K562 (cell line): ENCODE measurements at regions not wholly inside any gene's neighbourhood (a gene's known extent, or its start where the extent isn't known, plus 50 kb on each side); places are given as distances from the start of the nearest gene placed in this dataset.

ENCODE experiments used
- ATAC-seq: fragments of 200-7000 bp; cut with Tn5 transposase; 3 replicates; pipeline ENCODE4 v1.9.1; 2020; ENCODE audit warnings: moderate library complexity
- BruUV-seq: library from RNA; stranded (reverse); fragments of 400-500 nt; replicated peaks from 2 replicates; lab custom pipeline; 2021; lab: Mats Ljungman, UMichigan
- CTCF ChIA-PET: fragments of 300-600 bp; formaldehyde crosslinking; extraction: SDS; loops from one replicate; lab custom pipeline; 2021; ENCODE audit warnings: low intra/inter-chr PET ratio; lab: Yijun Ruan, JAX
- POLR2A ChIA-PET: fragments of 300-600, 350-650 bp; sonication (Branson Sonifier 250); formaldehyde crosslinking; extraction: SDS; loops from one replicate; lab custom pipeline; 2021; ENCODE audit warnings: antibody characterized with exemption, inconsistent platforms; lab: Yijun Ruan, JAX
- DNase-seq, 4 experiments: peaks; one replicate each; pipeline versions ENCODE4 v3.0.0 to v3.0.0-alpha.2; 2011 to 2018; ENCODE audit warnings: low spot score in 3 of 4, mixed read lengths in 3 of 4; ENCODE audit errors: extremely low read depth in 1 of 4
- FAIRE-seq: peaks from 2 replicates; lab custom pipeline; 2011; peaks lifted over from hg19 to GRCh38; lab: Jason Lieb, UNC
- H2AFZ ChIP-seq: 2 replicates; pipeline ENCODE4 v1.6.0; 2011; ENCODE audit warnings: low read depth, low read length, control low read depth, inconsistent platforms
- H3K27ac ChIP-seq: fragments of 200-600 bp; 3 replicates; pipeline ENCODE4 v1.8.0; 2011; ENCODE audit warnings: low read depth, mild to moderate bottlenecking, control low read depth, inconsistent platforms, low read length, moderate library complexity, mixed read lengths; ENCODE audit errors: extremely low read depth
- H3K27me3 ChIP-seq, 2 experiments: fragments of 300-600 bp in 1 of 2; 2 replicates in 1 of 2; 3 replicates in 1 of 2; pipeline versions ENCODE4 v1.6.0 to v1.8.0; 2011; ENCODE audit warnings: inconsistent platforms in 2 of 2, low read length in 2 of 2, mild to moderate bottlenecking in 1 of 2, mixed read lengths in 1 of 2, moderate library complexity in 1 of 2; ENCODE audit not compliant: control insufficient read depth in 2 of 2, insufficient read depth in 2 of 2
- H3K36me3 ChIP-seq: fragments of 300-600 bp; 3 replicates; pipeline ENCODE4 v1.8.0; 2011; ENCODE audit warnings: mild to moderate bottlenecking, low read length, inconsistent platforms; ENCODE audit not compliant: control insufficient read depth, insufficient read depth
- H3K4me1 ChIP-seq, 2 experiments: fragments of 200-600 bp in 1 of 2; replicated peaks in 1 of 2; 2 replicates in 1 of 2; 3 replicates in 1 of 2; pipeline versions ENCODE4 v1.5.1 to v1.8.0; 2011; ENCODE audit warnings: inconsistent platforms in 2 of 2, low read length in 2 of 2, mild to moderate bottlenecking in 1 of 2, mixed read lengths in 1 of 2, moderate library complexity in 1 of 2; ENCODE audit not compliant: control insufficient read depth in 2 of 2, insufficient read depth in 2 of 2
- H3K4me2 ChIP-seq: 2 replicates; pipeline ENCODE4 v1.6.1; 2011; ENCODE audit warnings: low read length, control low read depth, inconsistent platforms, mixed read lengths; ENCODE audit not compliant: insufficient read depth
- H3K4me3 ChIP-seq: fragments of 200-600 bp; sonication (generic), shearing (Covaris generic); 2 replicates; pipeline ENCODE4 v1.5.1; 2016; ENCODE audit warnings: control low read depth, inconsistent platforms
- H3K79me2 ChIP-seq: fragments of 200-600 bp; 3 replicates; pipeline ENCODE4 v1.8.0; 2011; ENCODE audit warnings: low read length, inconsistent platforms; ENCODE audit not compliant: control insufficient read depth, insufficient read depth
- H3K9ac ChIP-seq, 2 experiments: 2 replicates each; pipeline versions ENCODE4 v1.6.0 to v1.6.1; 2011; ENCODE audit warnings: low read depth in 2 of 2, low read length in 2 of 2, control low read depth in 1 of 2, inconsistent platforms in 1 of 2, mild to moderate bottlenecking in 1 of 2, mixed read lengths in 1 of 2; ENCODE audit not compliant: insufficient read depth in 1 of 2
- H3K9me1 ChIP-seq: one replicate; pipeline ENCODE4 v1.6.0; 2011; ENCODE audit warnings: inconsistent platforms, mild to moderate bottlenecking, low read length, moderate library complexity; ENCODE audit not compliant: control insufficient read depth, insufficient read depth
- H3K9me3 ChIP-seq: replicated peaks from 2 replicates; pipeline ENCODE4 v1.5.1; 2011; ENCODE audit warnings: low read depth, low read length, inconsistent platforms; ENCODE audit not compliant: control insufficient read depth, insufficient read depth
- H4K20me1 ChIP-seq: replicated peaks from 2 replicates; pipeline ENCODE4 v1.6.1; 2011; ENCODE audit warnings: low read length, inconsistent platforms, mixed read lengths; ENCODE audit not compliant: control insufficient read depth, insufficient read depth
- ARID1B ChIP-seq: fragments of 450-650 bp; IDR thresholded peaks from 2 replicates; pipeline ENCODE4 v1.6.1; 2016; ENCODE audit warnings: antibody characterized with exemption, mild to moderate bottlenecking, inconsistent platforms
- HNRNPL ChIP-seq: fragments of 200-400 bp; formaldehyde crosslinking; IDR thresholded peaks from 2 replicates; pipeline ENCODE4 v1.6.1; 2017; ENCODE audit warnings: low read depth, mild to moderate bottlenecking, low read length
- MCM2 ChIP-seq: fragments of 450-650 bp; IDR thresholded peaks from 2 replicates; pipeline ENCODE4 v1.6.1; 2017; ENCODE audit warnings: low read depth, mild to moderate bottlenecking
- NR2F6 ChIP-seq: fragments of 450-650 bp; formaldehyde crosslinking; IDR thresholded peaks from 2 replicates; pipeline ENCODE4 v1.4.0; 2020; ENCODE audit warnings: mild to moderate bottlenecking
- RBM15 ChIP-seq: fragments of 200-400 bp; formaldehyde crosslinking; IDR thresholded peaks from 2 replicates; pipeline ENCODE4 v1.6.1; 2018; ENCODE audit warnings: mild to moderate bottlenecking, low read length, moderate library complexity; ENCODE audit not compliant: insufficient read depth
- RFX1 ChIP-seq: fragments of 450-650 bp; IDR thresholded peaks from 2 replicates; pipeline ENCODE4 v1.6.1; 2016; ENCODE audit warnings: mild to moderate bottlenecking, moderate library complexity
- SAFB ChIP-seq: fragments of 200-400 bp; formaldehyde crosslinking; IDR thresholded peaks from 2 replicates; pipeline ENCODE4 v1.6.1; 2017; ENCODE audit warnings: low read depth, low read length, borderline replicate concordance
- SMARCB1 ChIP-seq: IDR thresholded peaks from 2 replicates; pipeline ENCODE4 v1.6.1; 2011; ENCODE audit warnings: improper control_type of control experiment, low read depth; ENCODE audit not compliant: insufficient read length
- SP2 ChIP-seq: IDR thresholded peaks from 2 replicates; pipeline ENCODE4 v1.6.1; 2011; ENCODE audit warnings: mild to moderate bottlenecking, low read depth, low read length, moderate library complexity; ENCODE audit not compliant: poor library complexity, severe bottlenecking; ENCODE audit errors: extremely low read depth
- SREBF1 ChIP-seq: fragments of 150-350 bp; IDR thresholded peaks from 2 replicates; pipeline ENCODE4 v1.6.1; 2014; ENCODE audit warnings: antibody characterized with exemption, low read depth, low read length, borderline replicate concordance
- TBP ChIP-seq: optimal IDR thresholded peaks from 2 replicates; pipeline ENCODE3; 2011; ENCODE audit warnings: low read depth, low read length, improper control_type of control experiment
- TEAD2 ChIP-seq: fragments of 450-650 bp; IDR thresholded peaks from 2 replicates; pipeline ENCODE4 v1.6.1; 2016; ENCODE audit warnings: missing genetic modification characterization, control low read depth, missing compliant biosample characterization
- ZC3H11A ChIP-seq: IDR thresholded peaks from 2 replicates; pipeline ENCODE4 v1.6.1; 2012; ENCODE audit warnings: low read depth, low read length, improper control_type of control experiment
- ZNF436 ChIP-seq: fragments of 250-450, 450-650 bp; sonication (Bioruptor Pico); formaldehyde crosslinking; IDR thresholded peaks from 2 replicates; pipeline ENCODE4 v1.7.0; 2020; ENCODE audit warnings: mild to moderate bottlenecking
- ZNF707 ChIP-seq: fragments of 250-450 bp; sonication (Bioruptor Pico); conservative IDR thresholded peaks from 2 replicates; pipeline ENCODE4 v1.8.0; 2022; ENCODE audit warnings: inconsistent platforms, mild to moderate bottlenecking, moderate library complexity
- ZNF766 ChIP-seq: fragments of 200-800 bp; sonication (Bioruptor generic); conservative IDR thresholded peaks from 2 replicates; pipeline ENCODE4 v1.6.1; 2016; ENCODE audit warnings: missing genetic modification characterization, missing compliant biosample characterization
- WGBS: fragments of 100-300 bp; shearing (Covaris generic); methylation state at CpG from one replicate; pipeline ENCODE4 v1.1.6; 2016; ENCODE audit warnings: low coverage, mixed read lengths; ENCODE audit not compliant: insufficient coverage; ENCODE audit errors: missing lambda C conversion rate; 5-methylcytosine and 5-hydroxymethylcytosine counted together
- in situ Hi-C: fragments of 300-500 bp; cut with MboI; formaldehyde crosslinking; loops from 4 replicates; pipeline ENCODE4 v1.15.0; 2018; ENCODE audit warnings: inconsistent platforms, mixed read lengths
- intact Hi-C: fragments of 100-400 bp; cut with micrococcal nuclease; formaldehyde crosslinking; loops from 2 replicates; pipeline ENCODE4 v1.14.2; 2022
- TF ChIP-seq, protein P1 (sequence below): fragments of 450-650 bp; formaldehyde crosslinking; IDR thresholded peaks from 2 replicates; pipeline ENCODE4 v1.4.0; 2022; ENCODE audit warnings: missing genetic modification characterization

DNA sequence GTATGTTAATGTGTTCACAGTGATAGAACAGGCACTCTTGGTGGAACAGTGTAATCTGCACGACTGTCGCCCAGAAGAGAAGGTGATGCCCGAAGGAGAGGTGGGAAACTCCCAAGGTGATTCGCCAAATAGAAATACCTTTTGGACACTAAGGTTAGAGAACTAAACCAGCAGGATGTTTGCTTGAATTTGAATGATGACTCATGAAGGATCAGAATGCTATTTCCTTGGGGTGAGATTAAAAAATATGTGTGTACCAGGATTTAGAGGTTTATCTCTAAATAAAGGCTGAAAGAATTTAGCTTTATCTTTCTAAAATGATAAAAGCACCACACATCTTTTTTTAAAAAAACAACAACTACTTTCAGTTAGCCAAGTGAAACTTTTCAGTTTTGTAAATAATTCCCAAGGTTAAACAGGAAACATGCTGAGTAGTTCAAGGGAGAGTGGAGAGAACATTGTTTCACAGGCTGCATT lies 297.4 kb upstream of the TAS2R1 start:
- Histone ChIP-seq H3K4me3 (no peak overlapping the region), H3K36me3 (no peaks in the 10 kb centered on the region), H3K4me1 (no peaks in the 10 kb centered on the region), H3K27me3 (no peaks in the 10 kb centered on the region), H3K9ac (no peak overlapping the region), H4K20me1 (no peaks in the 10 kb centered on the region), H2AFZ (no peak overlapping the region), H3K4me2 (no peak overlapping the region), H3K9me1 (no peaks in the 10 kb centered on the region), H3K9me3 (no peaks in the 10 kb centered on the region; the same call in 1 of the 2 replicates), H3K27ac (no peak overlapping the region), H3K79me2 (no peaks in the 10 kb centered on the region)
- FAIRE-seq, result no peak
- no TSS peak for BruUV-seq
- no peak for ATAC-seq
- no peak for TF ChIP-seq RBM15
- no peak for TF ChIP-seq TBP
- TF ChIP-seq, protein P1, sequence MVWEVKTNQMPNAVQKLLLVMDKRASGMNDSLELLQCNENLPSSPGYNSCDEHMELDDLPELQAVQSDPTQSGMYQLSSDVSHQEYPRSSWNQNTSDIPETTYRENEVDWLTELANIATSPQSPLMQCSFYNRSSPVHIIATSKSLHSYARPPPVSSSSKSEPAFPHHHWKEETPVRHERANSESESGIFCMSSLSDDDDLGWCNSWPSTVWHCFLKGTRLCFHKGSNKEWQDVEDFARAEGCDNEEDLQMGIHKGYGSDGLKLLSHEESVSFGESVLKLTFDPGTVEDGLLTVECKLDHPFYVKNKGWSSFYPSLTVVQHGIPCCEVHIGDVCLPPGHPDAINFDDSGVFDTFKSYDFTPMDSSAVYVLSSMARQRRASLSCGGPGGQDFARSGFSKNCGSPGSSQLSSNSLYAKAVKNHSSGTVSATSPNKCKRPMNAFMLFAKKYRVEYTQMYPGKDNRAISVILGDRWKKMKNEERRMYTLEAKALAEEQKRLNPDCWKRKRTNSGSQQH (CRISPR knock-in tag), result no peak
- TF ChIP-seq RFX1, result no peak
- no peak for TF ChIP-seq TEAD2 (tag)
- TF ChIP-seq NR2F6 (CRISPR knock-in tag), result no peak
- TF ChIP-seq SREBF1, result no peak
- no peak for TF ChIP-seq ZNF436
- no peak for TF ChIP-seq ZNF707 (CRISPR knock-in tag)
- TF ChIP-seq MCM2, result no peak
- no peak for TF ChIP-seq ZC3H11A
- TF ChIP-seq ZNF766 (CRISPR knock-in tag), result no peak
- no peak for TF ChIP-seq SAFB
- TF ChIP-seq SP2, result no peak
- TF ChIP-seq HNRNPL, result no peak
- TF ChIP-seq SMARCB1, result no peak
- no peak for TF ChIP-seq ARID1B
- no peak for DNase-seq
- in situ Hi-C loops, result no loop called here
- intact Hi-C loops, result no loop called here
- WGBS, result 2% methylated on average over 4 of the region's 4 CpGs
- POLR2A ChIA-PET, result no interaction called here
- CTCF ChIA-PET, result no interaction called here
